ENCODE measurements at regions not wholly inside any gene's neighbourhood (a gene's known extent, or its start where the extent isn't known, plus 50 kb on each side); places are given as distances from the start of the nearest gene placed in this dataset.

DNA sequence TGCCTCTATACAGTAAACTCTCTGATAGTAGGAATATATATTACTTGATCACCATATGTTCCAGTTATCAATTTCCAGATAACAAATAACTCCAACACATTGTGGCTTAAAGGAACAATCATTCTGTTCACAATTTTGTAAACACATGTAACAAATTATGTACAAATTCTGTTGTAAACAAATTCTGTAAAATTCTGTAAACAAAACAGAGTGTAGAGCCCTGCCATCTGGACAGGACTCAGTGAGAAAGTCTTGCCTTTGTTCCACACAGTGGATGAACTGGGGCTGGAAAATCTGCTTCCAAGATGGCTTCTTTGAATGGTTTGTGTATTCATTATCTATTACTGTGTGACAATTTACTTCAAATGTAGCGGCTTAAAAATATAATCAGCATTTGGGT is 69.0 kb upstream of the LRRC7 start:
- DNase-seq (ENCODE audit: low read depth, low spot score): no peak
- ChIA-PET CTCF (no interaction called here), POLR2A (no interaction called here)
- TF ChIP-seq, protein P1, sequence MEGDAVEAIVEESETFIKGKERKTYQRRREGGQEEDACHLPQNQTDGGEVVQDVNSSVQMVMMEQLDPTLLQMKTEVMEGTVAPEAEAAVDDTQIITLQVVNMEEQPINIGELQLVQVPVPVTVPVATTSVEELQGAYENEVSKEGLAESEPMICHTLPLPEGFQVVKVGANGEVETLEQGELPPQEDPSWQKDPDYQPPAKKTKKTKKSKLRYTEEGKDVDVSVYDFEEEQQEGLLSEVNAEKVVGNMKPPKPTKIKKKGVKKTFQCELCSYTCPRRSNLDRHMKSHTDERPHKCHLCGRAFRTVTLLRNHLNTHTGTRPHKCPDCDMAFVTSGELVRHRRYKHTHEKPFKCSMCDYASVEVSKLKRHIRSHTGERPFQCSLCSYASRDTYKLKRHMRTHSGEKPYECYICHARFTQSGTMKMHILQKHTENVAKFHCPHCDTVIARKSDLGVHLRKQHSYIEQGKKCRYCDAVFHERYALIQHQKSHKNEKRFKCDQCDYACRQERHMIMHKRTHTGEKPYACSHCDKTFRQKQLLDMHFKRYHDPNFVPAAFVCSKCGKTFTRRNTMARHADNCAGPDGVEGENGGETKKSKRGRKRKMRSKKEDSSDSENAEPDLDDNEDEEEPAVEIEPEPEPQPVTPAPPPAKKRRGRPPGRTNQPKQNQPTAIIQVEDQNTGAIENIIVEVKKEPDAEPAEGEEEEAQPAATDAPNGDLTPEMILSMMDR (IDR thresholded peaks at IDR 0.05; ENCODE audit: insufficient read depth, low read length, missing control alignments): no peak
- H3K4me3 ChIP-seq (ENCODE audit: low read depth, low read length): no peak overlapping the region

DNA sequence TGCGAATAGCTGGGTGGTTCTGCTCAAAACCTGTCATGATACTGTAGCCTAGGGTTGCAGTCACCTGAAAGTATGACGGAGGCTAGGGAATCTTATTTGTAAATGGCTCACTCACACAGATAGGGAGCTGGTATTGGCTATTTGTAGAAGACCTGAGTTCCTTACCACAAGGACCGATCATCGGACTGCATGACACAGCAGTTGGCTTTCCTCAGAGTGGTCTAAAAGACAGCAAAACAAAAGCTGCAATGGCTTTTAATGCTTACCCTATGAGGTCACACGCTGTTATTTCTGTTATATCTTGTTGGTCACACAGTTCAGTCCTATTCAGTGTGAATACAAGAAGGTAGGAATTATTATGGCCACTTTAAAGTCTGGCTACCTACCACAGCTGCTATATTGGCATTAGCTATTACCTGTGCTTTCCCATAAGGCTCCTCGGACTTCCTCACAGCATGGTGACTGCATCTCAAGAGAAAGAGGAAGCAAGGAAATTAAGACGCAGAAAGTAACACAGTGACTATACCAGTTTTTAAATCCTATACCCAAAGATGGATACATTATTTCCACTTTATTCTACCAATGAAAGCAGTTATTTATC is 68.4 kb upstream of the LRRC7 start:
- TF ChIP-seq, protein P1 (IDR thresholded peaks at IDR 0.05; ENCODE audit: insufficient read depth, low read length, missing control alignments): no peak
- H3K4me3 ChIP-seq (ENCODE audit: low read depth, low read length): no peak overlapping the region
- no peak for DNase-seq (ENCODE audit: low read depth, low spot score)
- POLR2A ChIA-PET: no interaction called here
- CTCF ChIA-PET: no interaction called here

DNA sequence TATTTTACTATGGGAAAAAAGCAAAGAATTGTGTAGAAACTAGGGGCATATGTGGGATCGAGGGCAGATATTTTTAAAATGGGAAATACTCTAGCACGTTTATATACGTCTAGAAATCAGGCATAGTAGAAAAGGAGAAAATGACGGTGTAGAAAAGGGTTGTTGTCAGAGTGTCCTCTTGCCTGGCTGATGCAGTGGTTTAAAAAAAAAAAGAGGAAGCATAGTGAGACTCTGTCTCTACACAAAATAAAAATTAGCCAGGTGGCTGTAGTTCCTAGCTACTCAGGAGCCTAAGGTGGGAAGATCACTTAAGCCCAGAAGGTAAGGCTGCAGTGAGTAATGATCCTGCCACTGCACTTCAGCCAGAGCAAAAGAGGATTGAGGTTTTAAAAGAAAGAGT is 64.7 kb upstream of the LRRC7 start:
- CTCF ChIA-PET: no interaction called here
- TF ChIP-seq, protein P1 (IDR thresholded peaks at IDR 0.05; ENCODE audit: insufficient read depth, low read length, missing control alignments): no peak
- no peak overlapping the region for H3K4me3 ChIP-seq (ENCODE audit: low read depth, low read length)
- POLR2A ChIA-PET: no interaction called here
- no peak for DNase-seq (ENCODE audit: low read depth, low spot score)

DNA sequence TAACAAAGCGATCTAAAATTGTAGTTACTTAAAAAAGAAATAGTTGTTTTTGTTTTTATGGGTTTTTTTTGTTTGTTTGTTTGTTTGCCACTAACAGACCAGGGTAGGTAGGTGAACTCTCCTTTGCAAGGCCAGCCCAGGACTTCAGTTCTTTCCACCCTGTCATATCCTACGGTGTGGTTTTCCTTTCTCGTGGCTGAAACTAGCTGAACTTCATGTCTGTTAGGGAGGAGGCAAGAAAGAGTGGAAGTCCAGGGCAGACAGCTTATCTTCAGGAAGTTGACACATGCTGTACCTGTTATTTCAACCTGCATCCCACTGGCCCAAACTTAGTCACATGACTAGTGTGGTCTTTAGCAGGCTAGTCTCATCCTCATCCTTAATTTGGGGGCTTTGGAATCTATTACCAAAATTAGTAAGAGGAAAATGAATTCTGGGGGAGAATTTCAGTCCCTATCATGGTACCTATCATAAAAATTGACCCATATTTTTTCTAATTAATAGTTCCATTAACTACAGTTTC is 62.9 kb upstream of the LRRC7 start:
- H3K4me3 ChIP-seq (ENCODE audit: low read depth, low read length): no peak overlapping the region
- TF ChIP-seq, protein P1 (IDR thresholded peaks at IDR 0.05; ENCODE audit: insufficient read depth, low read length, missing control alignments): no peak
- ChIA-PET CTCF (no interaction called here), POLR2A (no interaction called here)
- no peak for DNase-seq (ENCODE audit: low read depth, low spot score)

DNA sequence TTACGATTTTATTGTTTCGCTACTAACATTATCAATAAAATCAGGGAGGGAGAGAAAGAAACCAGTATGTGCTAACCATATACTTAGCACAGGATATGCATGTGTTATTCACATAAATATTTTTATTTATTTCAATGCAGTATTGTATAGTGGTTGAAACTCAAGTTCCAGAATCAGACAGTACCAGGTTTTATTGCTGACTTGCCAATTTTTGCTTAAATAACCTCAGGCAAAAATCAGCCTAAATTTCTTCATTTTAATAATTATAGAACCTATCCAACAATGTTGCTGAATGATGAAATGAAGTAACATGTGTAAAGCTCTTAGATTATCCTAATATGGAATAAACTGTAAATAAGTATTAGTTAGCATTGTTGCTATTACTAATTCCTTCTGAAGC is 61.4 kb upstream of the LRRC7 start:
- POLR2A ChIA-PET: no interaction called here
- no peak overlapping the region for H3K4me3 ChIP-seq (ENCODE audit: low read depth, low read length)
- TF ChIP-seq, protein P1 (IDR thresholded peaks at IDR 0.05; ENCODE audit: insufficient read depth, low read length, missing control alignments): no peak
- CTCF ChIA-PET: no interaction called here
- DNase-seq (ENCODE audit: low read depth, low spot score): no peak

DNA sequence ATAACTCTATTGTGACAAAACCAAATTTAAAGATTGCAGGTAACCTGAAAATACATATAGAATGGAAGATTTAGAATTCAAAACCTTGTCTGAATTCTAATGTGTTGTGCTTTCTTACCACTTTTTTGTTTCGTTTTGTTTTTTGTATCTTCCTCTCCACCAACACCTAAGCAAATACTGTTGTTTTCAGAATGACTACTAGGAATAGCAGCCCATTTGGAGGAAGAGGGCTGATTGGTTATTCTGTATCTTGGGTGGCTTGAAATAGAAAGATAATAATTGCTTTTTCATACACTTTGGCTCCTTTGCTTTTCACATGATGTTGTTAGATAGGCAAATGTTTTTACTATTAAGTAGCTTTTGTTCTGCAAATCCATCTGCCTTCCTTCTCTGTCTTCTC is 61.0 kb upstream of the LRRC7 start:
- TF ChIP-seq, protein P1 (IDR thresholded peaks at IDR 0.05; ENCODE audit: insufficient read depth, low read length, missing control alignments): no peak
- POLR2A ChIA-PET: no interaction called here
- H3K4me3 ChIP-seq (ENCODE audit: low read depth, low read length): no peak overlapping the region
- DNase-seq (ENCODE audit: low read depth, low spot score): no peak
- CTCF ChIA-PET: no interaction called here
